Pancreas (tissue), 10 donors: ENCODE measurements at regions not wholly inside any gene's neighbourhood (a gene's known extent, or its start where the extent isn't known, plus 50 kb on each side); places are given as distances from the start of the nearest gene placed in this dataset.

ENCODE experiments used
- ATAC-seq, 4 donors: fragments of 200-7000 bp; cut with Tn5 transposase; one replicate each; pipeline versions ENCODE4 v1.8.0 to v1.9.1; 2020; ENCODE audit warnings: mild to moderate bottlenecking in 4 of 4, moderate library complexity in 4 of 4
- DNase-seq, 6 donors: peaks; one replicate each; pipeline ENCODE4 v3.0.0-alpha.2; 2020
- FAIRE-seq: peaks from 2 replicates; lab custom pipeline; 2012; peaks lifted over from hg19 to GRCh38; lab: Jason Lieb, UNC
- H3K27ac ChIP-seq, 4 donors: fragments of 200-600 bp; sonication (generic); 1 replicate in 3 of 4; 2 replicates in 1 of 4; pipeline versions ENCODE4 v1.5.0 to v1.8.0; 2020
- H3K27me3 ChIP-seq, 4 donors: fragments of 200-600 bp; one replicate each; pipeline ENCODE4 v1.8.0; 2021
- H3K36me3 ChIP-seq, 3 donors: fragments of 200-600 bp; sonication (generic) in 1 of 3; one replicate each; pipeline versions ENCODE4 v1.5.0 to v1.8.0; 2020 to 2021
- H3K4me1 ChIP-seq, 3 donors: fragments of 200-600 bp; one replicate each; pipeline ENCODE4 v1.8.0; 2021
- H3K4me3 ChIP-seq, 4 donors: fragments of 200-600 bp; sonication (generic) in 2 of 4; one replicate each; pipeline versions ENCODE4 v1.5.0 to v1.8.0; 2020 to 2021
- H3K9me3 ChIP-seq, 4 donors: fragments of 200-600 bp; one replicate each; pipeline ENCODE4 v1.8.0; 2021
- WGBS, 2 donors: extraction: QIAGEN DNeasy Blood & Tissue Kit; methylation state at CpG; one replicate each; pipeline ENCODE4 v1.1.7; 2013; 5-methylcytosine and 5-hydroxymethylcytosine counted together
- intact Hi-C, 3 donors: fragments of 100-400 bp; cut with DNase I; formaldehyde crosslinking; loops; one replicate each; pipeline versions ENCODE4 v1.11.1 to v1.14.2; 2022
- TF ChIP-seq, protein P1 (sequence below), 4 donors: fragments of 200-600 bp; sonication (generic) in 3 of 4; IDR thresholded peaks; one replicate each; pipeline versions ENCODE4 v1.5.0 to v1.8.0; 2021; ENCODE audit warnings: antibody characterized with exemption in 4 of 4
- donor health status: healthy with polysubstance abuse.
- donor health status: DM: no; HTN: no; CAD: no; lungs with moderate emphysema.
- donor health status: DM: no; HTN: no; CAD: no.
- donor health status: control.
- donor health status: control.
- donor health status: Bipolar disorder and iron deficiency.
- donor health status: DM: yes; HTN: yes; CAD: no.
- donor health status: DM: no; HTN: no; CAD: no.
- donor health status: DM: no; HTN: no; CAD: no.
- donor health status: DM: yes; HTN: yes; CAD: no.

DNA sequence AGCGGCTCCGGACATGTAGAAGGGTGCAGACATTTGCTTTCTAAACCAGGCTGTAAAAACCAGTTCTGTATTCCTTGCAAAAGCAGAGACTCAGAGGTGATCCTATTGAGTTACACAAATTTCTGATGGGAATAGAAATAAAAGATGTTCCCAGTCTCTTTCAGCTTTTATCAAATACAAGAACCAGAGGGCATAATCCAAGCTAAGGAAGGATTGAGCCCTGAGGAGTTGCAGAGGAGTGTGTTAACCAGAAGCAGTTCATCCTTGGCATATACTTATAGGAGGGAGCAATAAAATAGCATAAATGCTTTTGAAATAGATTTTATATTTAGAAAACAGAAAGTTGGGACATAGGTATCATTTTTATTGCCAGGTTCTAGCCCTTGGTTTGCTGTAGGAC, 75.3 kb downstream of the KIF4B start:
- WGBS, 2 donors, result 90 to 92% methylated on average over 2 of the region's 2 CpGs
- Histone ChIP-seq H3K27me3 (no peaks in the 10 kb centered on the region), H3K4me3 (no peak overlapping the region), H3K9me3 (no peaks in the 10 kb centered on the region), H3K27ac (no peak overlapping the region), H3K36me3 (no peaks in the 10 kb centered on the region), H3K4me1 (no peaks in the 10 kb centered on the region)
- intact Hi-C loops, result no loop called here
- FAIRE-seq (no peak), DNase-seq (no peak), ATAC-seq (no peak)
- TF ChIP-seq, protein P1, sequence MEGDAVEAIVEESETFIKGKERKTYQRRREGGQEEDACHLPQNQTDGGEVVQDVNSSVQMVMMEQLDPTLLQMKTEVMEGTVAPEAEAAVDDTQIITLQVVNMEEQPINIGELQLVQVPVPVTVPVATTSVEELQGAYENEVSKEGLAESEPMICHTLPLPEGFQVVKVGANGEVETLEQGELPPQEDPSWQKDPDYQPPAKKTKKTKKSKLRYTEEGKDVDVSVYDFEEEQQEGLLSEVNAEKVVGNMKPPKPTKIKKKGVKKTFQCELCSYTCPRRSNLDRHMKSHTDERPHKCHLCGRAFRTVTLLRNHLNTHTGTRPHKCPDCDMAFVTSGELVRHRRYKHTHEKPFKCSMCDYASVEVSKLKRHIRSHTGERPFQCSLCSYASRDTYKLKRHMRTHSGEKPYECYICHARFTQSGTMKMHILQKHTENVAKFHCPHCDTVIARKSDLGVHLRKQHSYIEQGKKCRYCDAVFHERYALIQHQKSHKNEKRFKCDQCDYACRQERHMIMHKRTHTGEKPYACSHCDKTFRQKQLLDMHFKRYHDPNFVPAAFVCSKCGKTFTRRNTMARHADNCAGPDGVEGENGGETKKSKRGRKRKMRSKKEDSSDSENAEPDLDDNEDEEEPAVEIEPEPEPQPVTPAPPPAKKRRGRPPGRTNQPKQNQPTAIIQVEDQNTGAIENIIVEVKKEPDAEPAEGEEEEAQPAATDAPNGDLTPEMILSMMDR (IDR thresholded peaks at IDR 0.05), result no peak

DNA sequence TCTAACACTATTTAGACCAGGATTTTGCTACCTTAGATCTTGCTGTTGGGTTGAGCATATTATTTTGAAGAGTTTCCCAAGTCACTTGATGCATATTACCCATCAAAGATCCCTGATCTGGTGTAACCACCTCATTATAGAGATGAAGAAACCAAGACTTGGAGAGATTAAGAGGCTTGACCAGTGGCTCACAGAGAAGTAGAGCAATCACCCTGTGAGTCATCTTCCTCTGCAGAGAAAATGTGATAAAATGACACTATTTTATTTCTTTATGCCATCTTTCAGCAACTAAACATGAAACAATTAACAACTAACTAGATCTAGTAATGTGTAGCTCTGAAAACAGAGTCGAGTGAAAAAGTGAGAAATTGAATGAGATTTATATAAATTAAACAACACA, 76.1 kb downstream of the KIF4B start:
- WGBS, 2 donors, result 91 to 95% methylated on average over 1 of the region's 1 CpG
- FAIRE-seq (no peak), DNase-seq (no peak), ATAC-seq (no peak)
- Histone ChIP-seq H3K9me3 (no peaks in the 10 kb centered on the region), H3K4me1 (no peaks in the 10 kb centered on the region), H3K4me3 (no peak overlapping the region), H3K27ac (no peak overlapping the region), H3K27me3 (no peaks in the 10 kb centered on the region), H3K36me3 (no peaks in the 10 kb centered on the region)
- TF ChIP-seq, protein P1 (IDR thresholded peaks at IDR 0.05), result no peak
- intact Hi-C loops, result no loop called here

DNA sequence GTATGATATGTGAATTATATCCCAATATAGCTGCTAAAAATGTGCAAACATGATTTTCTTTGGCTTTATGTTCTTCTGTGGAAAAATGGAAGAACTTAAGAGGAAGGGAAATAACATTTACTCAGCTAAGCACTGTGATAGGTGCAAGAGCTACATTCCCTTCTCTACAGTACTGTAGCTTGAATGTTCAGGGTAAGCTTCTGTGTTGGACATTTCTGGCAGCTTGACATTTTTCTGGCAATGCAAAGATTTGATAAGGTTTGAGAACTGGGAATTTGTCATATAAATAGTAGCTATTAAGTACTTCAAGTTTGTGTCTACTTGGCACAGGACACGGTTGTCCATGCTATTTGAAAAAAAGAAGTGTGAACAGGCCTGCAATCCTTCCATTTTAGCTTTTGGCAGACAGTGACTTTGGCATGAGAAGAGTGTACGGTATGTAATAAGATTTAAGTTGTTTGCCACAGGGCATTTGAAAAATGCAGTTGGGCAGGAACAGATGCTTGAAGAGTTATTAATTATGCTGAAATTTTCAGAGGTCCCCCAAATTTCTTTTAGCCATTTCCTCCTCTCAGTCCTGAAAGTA, 77.6 kb downstream of the KIF4B start:
- no peaks in the 10 kb centered on the region for H3K9me3 ChIP-seq
- TF ChIP-seq, protein P1 (IDR thresholded peaks at IDR 0.05), result no peak
- H3K27me3 ChIP-seq, result no peaks in the 10 kb centered on the region
- DNase-seq, result no peak
- H3K4me1 ChIP-seq, result no peaks in the 10 kb centered on the region
- intact Hi-C loops, result no loop called here
- 20 to 21% methylated on average over 2 of the region's 2 CpGs for whole genome bisulfite sequencing, 2 donors
- FAIRE-seq, result no peak
- no peak for ATAC-seq
- H3K27ac ChIP-seq, result no peak overlapping the region
- no peak overlapping the region for H3K4me3 ChIP-seq
- H3K36me3 ChIP-seq, result no peaks in the 10 kb centered on the region

DNA sequence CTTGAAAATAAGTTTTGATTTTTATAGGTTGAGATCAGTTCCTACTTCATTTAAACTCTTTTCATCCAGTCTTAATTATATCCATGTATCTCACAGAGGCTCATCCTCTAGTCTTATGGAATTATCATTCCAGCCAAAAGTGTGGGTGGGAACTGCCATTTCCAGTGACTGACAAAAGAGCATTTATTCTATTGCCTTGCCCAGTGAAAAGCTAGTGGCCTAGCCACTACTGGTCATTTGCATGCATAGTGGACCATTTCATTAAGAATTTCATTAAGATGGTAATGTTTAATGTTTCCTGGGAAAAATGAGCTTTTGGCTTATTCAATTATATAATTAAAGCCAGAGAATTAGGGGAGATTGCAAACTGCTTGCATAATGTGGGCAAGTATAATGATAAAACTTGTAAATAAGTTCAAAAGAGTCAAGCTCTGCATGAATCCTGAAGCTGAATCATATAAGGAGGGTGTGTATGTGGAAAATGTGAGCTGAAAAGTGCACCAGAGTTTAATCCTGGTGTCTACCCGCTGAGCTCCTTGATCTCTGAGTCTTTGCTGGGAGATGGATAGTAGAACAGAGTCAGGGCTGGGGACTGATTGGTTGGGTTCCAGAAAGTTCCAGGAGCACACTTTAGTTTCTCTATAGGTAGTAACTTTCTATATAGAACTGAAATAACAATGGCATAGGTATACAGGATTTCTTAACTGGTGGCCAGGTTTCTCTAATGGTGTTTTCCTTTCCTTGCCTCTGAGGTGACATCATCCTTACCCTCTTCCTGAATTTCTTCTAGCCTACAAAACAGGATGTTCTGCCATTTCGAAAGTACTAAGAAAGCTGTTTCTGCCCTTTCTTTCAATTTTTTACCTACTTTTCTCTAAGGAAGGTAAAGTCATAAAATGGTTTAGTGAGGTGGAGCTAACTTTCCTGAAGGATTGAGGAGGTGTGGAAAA, 78.5 kb downstream of the KIF4B start:
- no peaks in the 10 kb centered on the region for H3K4me1 ChIP-seq
- FAIRE-seq (no peak), ATAC-seq (no peak), DNase-seq (no peak)
- intact Hi-C loops, result no loop called here
- no peak overlapping the region for H3K4me3 ChIP-seq
- no peaks in the 10 kb centered on the region for H3K27me3 ChIP-seq
- 74% methylated on average over 2 of the region's 2 CpGs for WGBS, 2 donors
- H3K9me3 ChIP-seq, result no peaks in the 10 kb centered on the region
- H3K27ac ChIP-seq, result no peak overlapping the region
- H3K36me3 ChIP-seq, result no peaks in the 10 kb centered on the region
- TF ChIP-seq, protein P1 (IDR thresholded peaks at IDR 0.05), result no peak

DNA sequence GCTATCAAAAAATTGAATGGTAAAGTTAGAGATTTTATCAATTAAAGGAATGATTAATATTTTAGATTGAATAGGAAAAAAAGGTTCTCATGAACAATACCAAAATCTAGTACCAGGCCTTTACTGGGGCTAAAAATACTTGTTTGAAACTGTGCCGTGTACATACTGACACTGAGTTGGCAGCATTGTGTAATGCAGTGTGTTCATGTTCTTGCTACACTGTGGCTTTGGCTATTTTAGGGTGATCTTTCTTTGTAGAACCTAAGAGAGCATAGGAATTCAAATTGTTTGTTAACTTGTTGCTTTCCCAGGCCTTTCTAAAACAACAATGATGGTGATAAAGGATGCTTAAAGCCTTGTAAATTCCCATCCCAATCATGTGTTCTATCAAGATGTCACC, 80.9 kb downstream of the KIF4B start:
- H3K9me3 ChIP-seq, result no peaks in the 10 kb centered on the region
- intact Hi-C loops, result no loop called here
- no peak for FAIRE-seq

More for the DNA sequence above, 80.9 kb downstream of the KIF4B start:
- Histone ChIP-seq H3K4me3 (no peak overlapping the region), H3K27me3 (no peaks in the 10 kb centered on the region), H3K36me3 (no peaks in the 10 kb centered on the region), H3K27ac (no peak overlapping the region), H3K4me1 (no peaks in the 10 kb centered on the region)
- 67 to 82% methylated on average over 1 of the region's 1 CpG for WGBS, 2 donors
- no peak for DNase-seq
- ATAC-seq, result no peak
- TF ChIP-seq, protein P1 (IDR thresholded peaks at IDR 0.05), result no peak
